ENCODE measurements at regions not wholly inside any gene's neighbourhood (a gene's known extent, or its start where the extent isn't known, plus 50 kb on each side); places are given as distances from the start of the nearest gene placed in this dataset.

DNA sequence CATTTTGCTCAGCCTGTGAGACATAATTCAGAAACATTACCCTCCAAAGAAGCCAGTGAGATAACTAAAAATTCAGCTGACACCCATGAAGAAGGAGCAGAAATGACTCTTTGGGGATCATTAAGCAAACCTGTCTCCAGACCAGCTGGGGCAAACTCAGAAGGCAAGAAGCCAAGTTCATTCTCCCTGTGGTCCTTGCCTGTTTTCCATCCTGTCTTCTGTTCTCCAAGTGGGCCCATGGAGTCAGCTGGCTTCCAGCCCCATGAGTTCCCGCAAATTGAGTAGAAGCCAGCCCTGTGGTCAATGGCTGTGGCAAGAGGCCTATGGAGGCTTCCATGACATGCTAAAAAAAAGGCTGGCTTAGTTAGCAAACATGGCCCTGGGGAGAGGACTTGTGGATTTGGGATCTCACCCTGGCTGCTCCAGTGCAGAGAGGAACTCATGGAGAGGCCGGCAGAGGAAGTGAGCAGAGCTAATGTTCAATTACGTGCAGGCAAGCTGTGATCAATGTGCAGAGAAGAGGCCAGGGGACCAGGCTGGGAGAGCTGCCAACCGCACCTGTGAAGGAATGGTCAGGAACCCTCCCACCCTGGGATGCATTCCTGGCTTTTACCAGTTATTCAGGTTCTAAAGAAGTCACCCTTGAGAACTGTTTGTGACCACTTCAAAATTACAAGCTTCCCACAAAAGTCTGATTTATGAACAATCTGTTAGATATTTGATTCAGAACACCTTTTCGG, 229.1 kb downstream of the TSHZ3 start:
- DNase-seq, result no peak

DNA sequence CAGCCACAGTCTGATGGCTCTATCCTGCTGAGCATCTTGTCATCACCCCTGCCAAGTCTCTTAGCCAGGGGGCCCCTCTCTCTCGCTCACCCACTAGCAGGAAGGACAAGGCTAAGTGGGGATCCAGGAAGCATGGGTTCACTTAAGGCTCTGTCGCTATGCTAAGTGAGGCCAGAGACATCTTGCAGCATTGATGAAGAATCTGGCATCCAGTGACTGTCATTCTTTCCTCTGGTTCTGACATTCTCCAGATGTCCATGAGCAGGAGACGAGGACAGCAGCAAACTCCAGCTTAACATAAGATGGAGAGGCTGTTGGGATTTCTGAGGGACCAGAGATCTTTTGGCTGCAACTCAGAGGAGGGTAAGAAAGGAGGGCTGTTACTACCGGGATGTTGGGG, 230.2 kb downstream of the TSHZ3 start:
- DNase-seq, result no peak

DNA sequence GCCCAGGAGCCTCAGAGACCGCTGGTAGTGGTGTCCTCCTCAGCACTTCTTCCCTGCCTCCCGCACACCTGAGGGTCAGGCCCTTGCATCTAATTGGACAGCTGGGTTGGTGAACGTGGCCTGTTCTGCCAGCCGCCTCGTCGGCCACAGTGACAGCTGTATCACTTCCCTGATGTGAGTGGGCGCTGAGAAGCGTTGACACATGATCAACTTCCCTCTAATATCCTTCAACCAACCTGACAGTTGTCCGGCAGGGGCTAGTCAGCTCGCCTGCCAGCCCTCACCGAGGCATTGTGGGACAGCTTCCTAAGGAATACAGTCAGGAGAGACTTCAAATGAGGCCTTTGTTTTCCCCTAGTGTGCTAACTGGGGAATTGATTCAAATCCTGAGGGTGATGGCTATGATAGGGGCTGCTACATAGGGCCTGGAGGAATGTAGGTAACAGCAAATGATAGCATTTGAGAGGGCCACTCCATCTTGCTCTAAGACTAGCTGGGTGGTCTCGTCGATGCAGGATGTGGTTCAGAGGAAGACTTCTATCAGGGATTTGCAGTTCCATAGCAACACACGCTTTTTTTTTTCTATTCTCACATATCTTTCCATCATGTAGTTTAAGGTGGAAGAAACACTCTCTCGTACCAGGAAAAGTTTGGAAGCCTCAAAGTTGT, 230.8 kb downstream of the TSHZ3 start:
- no peak for DNase-seq

DNA sequence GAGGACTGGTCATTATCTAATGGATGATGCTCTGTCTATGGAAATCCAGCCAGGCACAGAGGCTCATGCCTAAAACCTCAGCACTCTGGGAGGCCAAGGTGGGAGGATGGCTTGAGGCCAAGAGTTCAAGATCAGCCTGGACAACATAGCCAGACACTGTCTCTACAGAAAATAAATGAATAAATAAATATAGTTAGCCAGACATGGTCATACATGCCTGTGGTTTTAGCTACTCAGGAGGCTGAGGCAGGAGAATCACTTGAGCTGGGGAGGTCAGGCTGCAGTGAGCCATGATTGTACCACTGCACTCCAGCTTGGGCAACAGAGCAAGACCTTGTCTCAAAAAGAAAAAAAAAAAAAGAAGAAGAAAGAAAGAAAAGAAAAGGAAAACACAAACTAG, 234.7 kb downstream of the TSHZ3 start:
- no peak for DNase-seq

DNA sequence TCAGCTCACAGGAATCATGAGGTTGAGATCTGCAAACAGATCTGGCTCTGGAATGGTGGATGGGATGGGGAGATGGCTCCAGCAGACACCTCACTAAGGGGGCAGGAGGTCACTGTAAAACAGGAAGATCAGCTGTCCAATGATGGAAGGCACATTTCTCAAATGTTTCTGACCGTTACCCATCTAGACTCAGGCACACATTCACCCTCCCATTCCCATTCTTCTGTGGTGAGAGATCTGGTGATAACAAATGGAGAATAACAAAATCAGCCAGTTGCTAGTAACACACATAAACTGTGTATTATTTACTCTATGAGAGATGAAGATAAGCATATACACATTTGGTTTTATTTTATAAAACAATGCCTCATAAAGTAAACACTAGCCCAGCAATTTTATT, 235.9 kb downstream of the TSHZ3 start:
- no peak for DNase-seq

DNA sequence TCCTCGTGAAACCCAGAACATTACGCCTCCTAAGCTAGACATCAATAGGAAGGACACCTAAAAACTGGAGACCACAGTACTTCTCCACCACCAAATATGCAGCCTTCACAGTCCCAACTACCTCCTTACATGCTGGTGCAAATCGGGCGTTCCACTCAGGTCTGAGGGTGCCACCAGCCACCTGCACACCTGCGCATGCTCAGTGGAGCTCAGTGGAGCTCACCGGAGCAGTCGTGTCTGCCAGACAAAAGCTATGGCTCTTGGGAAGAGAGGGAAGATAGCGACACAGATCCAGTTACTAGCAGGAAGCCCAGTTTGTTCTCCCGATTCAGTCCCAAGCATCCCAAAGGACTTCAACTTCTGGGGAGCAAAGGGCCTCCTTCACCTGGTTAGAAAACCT, 237.1 kb downstream of the TSHZ3 start:
- DNase-seq, result no peak

DNA sequence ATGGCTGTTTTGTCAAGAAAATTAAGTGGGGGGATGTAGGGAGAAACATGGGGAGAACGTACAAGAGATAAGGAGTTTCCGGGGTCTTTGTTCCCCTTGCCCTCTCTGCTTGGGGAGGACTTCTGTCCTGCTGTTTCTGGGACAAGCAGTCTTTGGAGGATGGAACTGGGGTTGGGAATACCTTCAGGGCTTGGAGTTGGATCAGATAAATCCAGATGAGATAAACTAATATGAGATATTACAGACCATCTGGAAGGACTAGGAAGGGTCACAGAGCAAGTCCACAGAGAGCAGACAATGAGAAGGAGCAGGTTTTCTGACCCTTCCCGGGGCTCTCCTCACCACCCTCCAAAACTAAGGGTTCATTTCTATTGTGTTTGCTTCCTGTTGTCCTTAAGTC, 237.5 kb downstream of the TSHZ3 start:
- DNase-seq, result no peak

DNA sequence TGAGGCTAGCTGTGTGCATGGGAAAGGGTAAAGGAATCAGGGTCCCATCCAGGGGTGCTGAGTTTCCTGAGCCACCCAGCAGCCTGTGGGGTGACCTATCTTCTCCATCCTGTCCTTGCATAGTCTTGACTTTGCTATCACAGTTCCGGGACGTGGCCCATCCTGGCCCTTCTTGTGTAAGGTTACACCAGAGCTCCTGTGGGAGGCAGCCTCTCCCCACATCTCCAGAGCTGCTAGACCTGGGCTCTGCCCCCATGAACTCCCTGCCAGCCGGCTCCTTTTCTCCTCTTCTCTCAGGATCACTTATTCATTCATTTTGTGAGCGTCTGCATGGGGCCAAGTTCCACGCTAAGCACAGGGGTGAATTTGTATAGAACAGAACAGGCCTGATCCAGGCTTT, 238.9 kb downstream of the TSHZ3 start:
- peak; percentile 22 for DNase-seq

DNA sequence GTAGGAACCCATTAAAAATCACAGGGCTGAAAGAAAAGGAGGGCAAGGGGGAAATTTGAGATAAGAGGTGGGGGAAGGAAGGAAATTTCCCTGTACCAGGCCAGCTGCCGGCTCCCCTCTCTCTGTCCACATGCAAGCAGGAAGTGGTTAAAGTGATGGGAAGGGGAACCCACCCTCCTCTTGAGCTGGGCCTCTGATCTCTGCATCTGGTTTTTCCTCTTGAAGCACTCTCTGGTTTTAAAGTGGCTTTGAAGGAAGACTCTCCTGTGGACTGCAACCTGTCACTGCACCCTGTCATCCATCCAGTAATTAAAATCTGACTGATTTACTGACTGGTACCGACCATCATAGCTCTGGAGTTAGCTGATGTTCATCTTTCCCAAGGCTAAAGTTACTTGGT, 239.6 kb downstream of the TSHZ3 start:
- no peak for DNase-seq

DNA sequence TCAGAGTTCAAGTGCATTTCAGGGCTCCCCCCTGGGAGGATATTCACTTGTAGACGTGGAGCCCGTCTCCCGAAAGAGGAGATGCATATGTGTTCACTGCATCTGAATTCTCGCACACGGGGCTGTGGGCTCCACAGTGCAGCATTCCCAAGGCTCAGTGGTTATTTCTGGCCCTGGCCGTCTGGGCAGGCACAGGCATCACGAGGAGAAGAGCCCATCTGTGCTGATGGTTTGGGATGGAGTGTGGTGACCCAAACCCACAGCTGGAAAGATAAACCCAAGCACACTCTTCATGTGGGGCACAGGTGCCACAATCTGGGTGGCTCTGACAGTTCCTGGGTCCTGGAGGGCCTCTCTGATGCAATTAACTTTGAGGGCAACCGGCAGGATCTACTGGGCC, 242.1 kb downstream of the TSHZ3 start:
- DNase-seq, result no peak

DNA sequence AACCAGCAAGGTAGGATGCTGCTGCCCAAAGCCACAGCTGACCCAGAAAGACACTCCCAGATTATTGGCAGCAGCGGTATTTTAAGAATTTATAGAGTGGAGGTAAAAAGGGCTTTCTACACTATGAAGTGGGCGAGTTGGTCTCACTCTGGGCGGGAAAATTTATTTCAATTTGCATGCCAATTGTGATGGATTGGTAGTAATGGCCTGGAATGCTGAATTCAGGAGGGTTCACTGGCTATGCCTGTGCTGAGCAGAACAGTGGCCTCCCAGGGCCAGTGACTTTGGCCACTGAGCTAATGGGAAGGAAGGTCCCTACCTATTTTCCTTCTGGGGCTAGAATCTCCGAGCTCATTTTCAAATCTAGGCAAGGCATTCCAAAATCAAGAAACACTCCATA, 243.5 kb downstream of the TSHZ3 start:
- DNase-seq, result no peak

DNA sequence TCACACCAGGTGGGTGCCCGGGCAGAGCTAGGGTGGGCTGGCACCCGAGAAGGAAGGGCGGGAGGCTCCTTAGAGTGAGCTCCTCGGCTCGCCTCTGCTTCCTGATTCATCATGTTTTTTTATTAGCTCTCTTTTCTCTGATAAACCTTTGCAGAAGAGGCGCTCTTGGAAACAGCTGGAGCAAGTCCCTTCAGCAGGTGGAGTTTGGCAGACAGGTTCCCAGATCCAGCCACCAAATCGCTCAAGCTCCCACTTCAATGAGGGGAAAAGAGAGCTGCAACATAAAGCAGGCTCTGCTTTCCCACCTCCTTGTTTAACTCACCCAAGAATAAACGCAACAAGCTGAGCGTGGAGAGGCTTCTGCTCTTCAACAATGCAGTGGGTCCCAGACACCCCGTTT, 244.8 kb downstream of the TSHZ3 start:
- no peak for DNase-seq

DNA sequence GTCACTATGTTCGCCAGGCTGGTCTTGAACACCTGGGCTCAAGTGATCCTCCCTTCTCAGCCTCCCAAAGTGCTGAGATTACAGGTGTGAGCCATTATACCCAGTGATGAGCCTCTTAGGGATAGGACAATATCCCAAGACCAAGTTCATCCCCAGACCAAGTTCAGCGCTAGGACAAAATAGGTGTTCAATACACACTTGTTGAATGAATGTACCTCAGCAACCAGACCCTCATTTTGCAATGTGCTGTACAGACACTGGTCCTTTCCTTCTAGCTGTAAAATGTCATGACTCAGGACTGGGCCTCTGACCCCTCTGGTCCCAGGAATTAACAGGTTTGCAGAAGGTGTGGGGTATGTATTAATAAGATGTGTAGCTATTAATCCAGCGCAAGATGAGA, 246.0 kb downstream of the TSHZ3 start:
- DNase-seq, result no peak

DNA sequence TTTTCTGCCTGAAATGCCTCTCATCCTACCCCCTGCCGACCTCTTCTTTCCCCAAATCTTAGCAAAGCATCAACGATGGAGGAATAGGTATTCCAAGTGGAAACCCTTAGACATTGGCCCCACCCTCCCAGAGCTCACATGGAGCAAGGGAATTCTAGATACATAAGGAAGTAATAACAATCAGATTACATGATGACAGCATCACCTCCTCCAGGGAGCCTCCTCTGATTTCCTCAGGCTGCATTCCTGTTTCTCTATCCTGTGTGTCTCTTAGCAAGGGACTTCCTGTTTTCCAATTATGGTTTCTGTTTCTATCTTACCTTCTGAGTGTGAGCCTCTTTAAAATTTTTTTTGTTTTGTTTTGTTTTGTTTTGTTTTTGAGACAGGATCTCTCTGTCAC, 246.6 kb downstream of the TSHZ3 start:
- no peak for DNase-seq

DNA sequence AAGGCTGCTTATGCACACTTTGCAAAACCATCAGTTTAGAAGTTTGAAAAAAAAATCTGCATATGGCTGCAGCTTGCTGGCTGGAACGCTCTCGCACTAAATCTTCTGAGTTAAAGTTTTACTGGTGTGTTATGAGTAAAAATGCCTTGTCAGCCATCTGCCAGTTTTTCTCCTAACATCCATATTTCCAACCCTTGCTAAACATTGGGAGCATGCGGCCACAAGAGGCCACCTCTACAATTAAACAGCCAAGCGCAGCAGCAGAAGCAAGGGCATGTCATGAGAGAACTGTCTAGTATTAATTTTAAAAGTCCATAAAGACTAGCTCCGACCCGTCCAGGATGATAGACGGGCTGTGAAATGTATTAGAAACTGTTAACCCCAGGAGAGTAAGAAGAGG, 248.3 kb downstream of the TSHZ3 start:
- no peak for DNase-seq

DNA sequence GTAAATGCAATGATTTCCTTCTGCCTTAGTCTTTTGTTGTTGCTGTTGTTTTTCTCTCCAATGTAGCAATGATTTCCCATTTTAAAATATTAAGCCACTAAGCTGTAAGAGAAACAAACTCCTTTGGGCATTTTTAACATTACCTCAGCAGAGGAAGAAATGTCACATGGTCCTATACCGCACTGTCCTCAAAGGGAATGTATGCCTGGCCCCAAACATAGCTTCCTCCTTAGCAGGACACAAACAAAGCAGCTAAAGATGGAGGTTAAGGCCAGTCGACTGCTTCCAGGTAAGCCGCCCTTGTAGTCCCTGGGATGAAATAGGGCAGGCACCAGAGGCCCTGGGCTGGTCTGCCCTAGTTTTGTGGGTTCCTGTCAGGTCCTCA, 249.0 kb downstream of the TSHZ3 start:
- DNase-seq, result no peak

DNA sequence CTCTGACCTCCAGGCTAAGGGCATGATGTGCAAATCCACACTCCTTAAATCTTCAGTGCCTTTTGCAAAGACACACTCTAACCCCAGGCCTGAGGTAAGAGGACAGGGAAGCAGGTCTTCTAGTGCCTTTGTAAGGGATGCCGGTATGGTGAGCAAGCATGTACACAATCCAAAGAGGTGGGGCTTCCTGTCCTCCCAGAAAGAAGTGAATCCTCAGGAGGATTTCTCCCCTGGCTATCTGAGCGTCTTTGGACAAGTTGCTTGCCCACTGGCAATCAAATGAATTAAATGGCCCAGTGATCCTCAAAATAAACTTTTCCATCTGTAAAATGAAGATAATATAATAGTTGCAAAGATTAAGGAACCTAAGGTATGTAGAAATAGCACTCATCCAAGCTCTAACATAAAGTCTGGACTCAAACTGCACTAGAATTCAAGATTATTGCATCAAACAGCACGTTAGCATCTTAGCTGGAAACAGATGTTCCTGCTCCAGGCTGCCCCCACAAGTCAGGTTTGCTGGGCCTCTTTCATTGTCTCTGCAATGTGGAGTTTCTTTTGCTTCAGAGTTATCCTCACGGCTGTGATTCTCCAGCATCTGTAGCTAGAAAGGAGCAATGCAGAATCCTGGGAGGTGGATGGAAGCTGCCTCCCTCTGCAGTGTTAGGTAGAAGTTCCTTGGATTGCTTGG, 249.6 kb downstream of the TSHZ3 start:
- DNase-seq, result no peak

DNA sequence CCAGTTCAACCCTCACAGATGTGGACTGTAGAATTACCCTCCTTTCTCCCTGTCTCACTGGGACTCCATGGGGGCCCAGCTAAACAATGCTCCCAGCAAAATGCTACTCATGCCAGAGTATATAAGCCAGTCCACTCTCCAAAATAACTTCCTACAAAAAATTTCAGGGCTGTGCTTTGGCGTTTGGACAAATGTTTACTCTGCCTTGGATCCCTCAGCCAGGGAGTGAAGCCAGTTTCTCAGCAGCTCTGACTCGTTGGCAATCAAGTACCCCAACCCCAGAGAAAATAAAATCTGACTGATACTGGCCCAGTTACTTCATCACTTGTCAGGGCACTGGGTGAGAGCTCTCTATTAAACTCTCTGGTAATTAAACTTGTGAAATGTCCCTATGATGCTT, 250.4 kb downstream of the TSHZ3 start:
- DNase-seq, result no peak

DNA sequence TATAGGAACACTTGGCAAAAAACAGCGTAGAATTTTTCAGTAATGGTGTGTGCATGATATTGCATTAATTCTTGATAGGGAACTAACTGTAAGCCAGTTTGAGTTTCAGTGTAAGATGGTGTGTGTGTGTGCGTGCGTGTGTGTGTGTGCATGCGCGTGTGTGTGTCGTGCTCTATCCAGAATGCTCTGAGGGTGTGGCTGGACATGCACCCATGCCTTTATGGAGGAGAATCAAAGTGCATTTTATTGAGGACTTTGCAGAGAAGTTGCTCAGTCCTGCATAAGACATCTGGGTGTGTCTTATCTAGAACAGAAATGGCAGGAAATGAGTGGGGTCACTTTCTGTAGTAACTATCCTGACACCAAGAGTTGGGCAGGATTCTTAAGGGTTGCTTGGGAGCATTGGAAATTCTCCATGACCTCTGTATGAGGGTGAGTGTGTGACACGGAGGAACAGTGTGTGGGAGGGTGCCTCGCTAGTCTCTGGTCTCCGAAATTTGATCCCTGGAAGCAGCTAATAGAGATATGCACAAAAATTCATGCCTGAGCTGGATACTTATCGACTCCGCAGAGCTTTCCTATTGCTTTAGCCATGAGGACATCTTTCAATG, 252.2 kb downstream of the TSHZ3 start:
- DNase-seq, result no peak

DNA sequence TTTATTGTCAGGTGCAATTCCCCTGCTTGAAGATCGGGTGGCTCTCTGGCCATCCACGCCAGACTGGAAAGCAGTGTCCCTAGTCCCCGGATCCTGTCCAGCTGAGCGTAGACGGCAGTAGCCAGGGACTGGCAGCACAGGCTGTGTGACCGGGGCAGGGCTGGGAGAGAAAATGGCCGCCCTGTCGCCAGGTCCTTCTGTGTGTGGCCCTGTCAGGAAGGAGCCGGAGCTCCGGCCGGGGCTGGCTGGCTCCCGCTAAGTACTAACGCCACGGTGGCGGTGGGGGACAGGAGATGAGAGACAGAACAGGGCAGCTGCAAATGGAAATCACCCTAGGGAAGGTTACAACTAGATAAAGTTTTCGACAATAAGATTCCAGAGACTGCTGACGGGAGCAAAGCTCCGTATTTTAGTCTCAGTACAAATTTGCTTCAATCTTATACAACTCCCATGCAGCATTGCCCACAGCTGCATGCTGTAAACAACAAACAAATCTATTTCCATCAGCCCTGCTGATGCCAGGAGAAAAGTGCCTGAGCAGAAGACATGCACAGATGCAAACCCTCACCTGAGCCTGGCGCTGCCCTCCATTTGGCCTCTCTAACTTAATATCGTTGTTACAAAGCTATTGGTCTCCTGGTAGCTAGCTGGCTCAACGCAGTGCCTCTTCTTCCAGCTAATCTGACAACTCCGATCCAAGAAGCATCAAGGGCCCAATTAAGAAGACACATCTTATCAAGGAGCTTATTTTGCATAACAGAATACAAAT, 253.0 kb downstream of the TSHZ3 start:
- DNase-seq, result no peak

DNA sequence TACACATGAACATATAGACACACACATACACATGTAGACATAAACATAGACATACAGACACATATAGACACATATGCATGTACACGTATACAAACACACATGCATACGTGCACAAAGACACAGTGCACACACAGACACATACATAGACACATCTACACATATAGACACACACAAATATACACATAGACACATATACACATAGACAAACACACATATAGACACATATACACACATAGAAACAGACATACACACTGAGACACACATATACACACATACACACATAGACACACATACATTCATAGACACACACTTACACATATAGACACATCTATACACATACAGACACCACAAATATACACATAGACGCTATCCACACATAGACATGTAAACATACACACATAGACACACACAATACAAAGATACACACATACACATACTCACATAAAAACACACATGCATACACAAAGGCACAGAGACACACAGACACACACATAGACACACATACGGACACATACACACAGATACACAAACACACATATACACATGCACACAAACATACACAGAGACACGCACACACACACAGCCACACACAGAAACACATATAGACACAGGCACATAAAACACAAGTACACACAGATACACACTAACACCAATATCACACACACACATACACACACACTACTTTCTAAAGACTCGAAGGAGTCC, 254.0 kb downstream of the TSHZ3 start:
- DNase-seq, result no peak

DNA sequence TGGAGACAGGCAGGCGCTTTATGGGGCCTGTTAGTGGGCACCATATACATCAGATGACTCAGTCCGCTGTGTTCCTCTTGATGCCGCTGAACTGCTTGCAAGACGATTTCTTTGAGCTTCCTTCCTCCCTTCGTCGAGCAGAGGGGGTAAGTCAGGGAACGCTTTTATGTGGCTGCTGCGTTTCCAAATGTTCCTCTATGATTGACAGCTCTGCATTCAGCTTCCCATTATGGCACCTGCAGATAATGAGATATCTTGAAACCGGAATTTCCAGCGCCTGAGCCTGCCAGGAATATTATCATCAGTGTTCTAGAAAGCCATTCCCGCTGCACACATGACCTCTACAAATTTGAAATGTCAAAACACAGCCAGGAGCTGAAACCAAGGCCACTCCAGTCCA, 257.0 kb downstream of the TSHZ3 start:
- no peak for DNase-seq

DNA sequence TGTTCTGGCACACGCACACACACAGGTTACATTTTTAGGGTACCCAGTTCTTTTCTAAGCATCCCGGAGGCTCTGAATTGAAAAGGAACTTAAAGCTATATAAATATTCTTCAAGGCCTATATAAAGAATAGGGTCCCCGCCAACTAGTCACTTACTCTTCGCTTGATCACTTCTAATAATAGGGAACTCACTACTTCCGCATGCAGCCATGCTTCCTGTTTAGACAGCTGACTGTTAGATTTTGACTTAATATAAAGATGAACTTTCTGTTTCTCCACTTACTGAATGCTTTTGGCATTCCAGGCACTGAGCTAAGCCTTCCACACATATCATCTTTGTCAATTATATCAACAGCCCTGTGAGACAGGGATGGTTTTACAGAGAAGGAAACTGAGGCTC, 259.6 kb downstream of the TSHZ3 start:
- DNase-seq, result no peak

Measured in activated naive CD4-positive, alpha-beta T cell treated with anti-CD3 and anti-CD28 coated beads, Interleukin-2, amount 50 U/mL, for 16 hours (primary cell).